ENCODE measurements at regions not wholly inside any gene's neighbourhood (a gene's known extent, or its start where the extent isn't known, plus 50 kb on each side); places are given as distances from the start of the nearest gene placed in this dataset.

GRCh38 chr4:31054295-31054694, 334.1 kb downstream of the PCDH7 start:
- TF ChIP-seq CTCF (IDR thresholded peaks at IDR 0.05; ENCODE audit: borderline replicate concordance, extremely low read depth, insufficient read depth): no peak
- no peaks in the 10 kb centered on the region for H3K36me3 ChIP-seq (ENCODE audit: control insufficient read depth in 2 of 3, insufficient read depth in 3 of 3, low read length in 3 of 3)
- DNase-seq: no peak
- H3K4me3 ChIP-seq (ENCODE audit: low read length in 3 of 3): no peak overlapping the region
- FAIRE-seq: no peak
- no peaks in the 10 kb centered on the region for H3K9me3 ChIP-seq (ENCODE audit: control insufficient read depth in 2 of 3, insufficient read depth in 1 of 3, low read length in 3 of 3)
- H3K4me1 ChIP-seq (ENCODE audit: control insufficient read depth in 2 of 3, insufficient read depth in 2 of 3, low read depth in 1 of 3, low read length in 3 of 3): no peaks in the 10 kb centered on the region
- intact Hi-C loops (cut with DNase I): no loop called here
- H3K27ac ChIP-seq (ENCODE audit: low read depth in 2 of 2, low read length in 2 of 2): no peak overlapping the region
- no peak overlapping the region for H3K9ac ChIP-seq (ENCODE audit: low read length in 3 of 3)
- H3K27me3 ChIP-seq (ENCODE audit: control insufficient read depth, insufficient read depth, low read length): no peaks in the 10 kb centered on the region

- Histone ChIP-seq H3K4me1 (ENCODE audit: control insufficient read depth in 2 of 3, insufficient read depth in 2 of 3, low read depth in 1 of 3, low read length in 3 of 3) (no peaks in the 10 kb centered on the region), H3K36me3 (ENCODE audit: control insufficient read depth in 2 of 3, insufficient read depth in 3 of 3, low read length in 3 of 3) (no peaks in the 10 kb centered on the region), H3K9ac (ENCODE audit: low read length in 3 of 3) (no peak overlapping the region), H3K4me3 (ENCODE audit: low read length in 3 of 3) (no peak overlapping the region), H3K27ac (ENCODE audit: low read depth in 2 of 2, low read length in 2 of 2) (no peak overlapping the region), H3K27me3 (ENCODE audit: control insufficient read depth, insufficient read depth, low read length) (no peaks in the 10 kb centered on the region), H3K9me3 (ENCODE audit: control insufficient read depth in 2 of 3, insufficient read depth in 1 of 3, low read length in 3 of 3) (no peaks in the 10 kb centered on the region)
- intact Hi-C loops (cut with DNase I): no loop called here
- FAIRE-seq (no peak), DNase-seq (no peak)
- no peak for TF ChIP-seq CTCF (IDR thresholded peaks at IDR 0.05; ENCODE audit: borderline replicate concordance, extremely low read depth, insufficient read depth)
Measured at GRCh38 chr4:31058656-31059055, 338.5 kb downstream of the PCDH7 start.

GRCh38 chr4:31059753-31060522, 339.8 kb downstream of the PCDH7 start:
- DNase-seq: no peak
- no peaks in the 10 kb centered on the region for H3K4me1 ChIP-seq (ENCODE audit: control insufficient read depth in 2 of 3, insufficient read depth in 2 of 3, low read depth in 1 of 3, low read length in 3 of 3)
- no peak for TF ChIP-seq CTCF (IDR thresholded peaks at IDR 0.05; ENCODE audit: borderline replicate concordance, extremely low read depth, insufficient read depth)
- H3K27me3 ChIP-seq (ENCODE audit: control insufficient read depth, insufficient read depth, low read length): no peaks in the 10 kb centered on the region
- no peak overlapping the region for H3K27ac ChIP-seq (ENCODE audit: low read depth in 2 of 2, low read length in 2 of 2)
- no peak overlapping the region for H3K4me3 ChIP-seq (ENCODE audit: low read length in 3 of 3)
- H3K36me3 ChIP-seq (ENCODE audit: control insufficient read depth in 2 of 3, insufficient read depth in 3 of 3, low read length in 3 of 3): no peaks in the 10 kb centered on the region
- FAIRE-seq: no peak
- no peaks in the 10 kb centered on the region for H3K9me3 ChIP-seq (ENCODE audit: control insufficient read depth in 2 of 3, insufficient read depth in 1 of 3, low read length in 3 of 3)
- H3K9ac ChIP-seq (ENCODE audit: low read length in 3 of 3): no peak overlapping the region
- intact Hi-C loops (cut with DNase I): no loop called here

- Histone ChIP-seq H3K4me3 (ENCODE audit: low read length in 3 of 3) (no peak overlapping the region), H3K9me3 (ENCODE audit: control insufficient read depth in 2 of 3, insufficient read depth in 1 of 3, low read length in 3 of 3) (no peaks in the 10 kb centered on the region), H3K36me3 (ENCODE audit: control insufficient read depth in 2 of 3, insufficient read depth in 3 of 3, low read length in 3 of 3) (no peaks in the 10 kb centered on the region), H3K4me1 (ENCODE audit: control insufficient read depth in 2 of 3, insufficient read depth in 2 of 3, low read depth in 1 of 3, low read length in 3 of 3) (no peaks in the 10 kb centered on the region), H3K27me3 (ENCODE audit: control insufficient read depth, insufficient read depth, low read length) (no peaks in the 10 kb centered on the region), H3K9ac (ENCODE audit: low read length in 3 of 3) (no peak overlapping the region), H3K27ac (ENCODE audit: low read depth in 2 of 2, low read length in 2 of 2) (no peak overlapping the region)
- FAIRE-seq (no peak), DNase-seq (no peak)
- intact Hi-C loops (cut with DNase I): no loop called here
- no peak for TF ChIP-seq CTCF (IDR thresholded peaks at IDR 0.05; ENCODE audit: borderline replicate concordance, extremely low read depth, insufficient read depth)
Measured at GRCh38 chr4:31065086-31065485, 344.9 kb downstream of the PCDH7 start.

Measured in kidney (tissue), 13 donors.